OCI-LY1 (cell line): ENCODE measurements at regions not wholly inside any gene's neighbourhood (a gene's known extent, or its start where the extent isn't known, plus 50 kb on each side); places are given as distances from the start of the nearest gene placed in this dataset.

Source experiments
- H2AFZ ChIP-seq: fragments of 200-600 bp; sonication (generic), shearing (Covaris generic); 2 replicates; pipeline ENCODE4 v1.6.0; 2014; ENCODE audit warnings: antibody characterized with exemption, mild to moderate bottlenecking, low read length
- H3F3A ChIP-seq: fragments of 200-600 bp; sonication (generic), shearing (Covaris generic); 2 replicates; pipeline ENCODE4 v1.6.0; 2014; ENCODE audit warnings: mild to moderate bottlenecking, antibody characterized with exemption, low read length, moderate library complexity; ENCODE audit not compliant: insufficient read depth
- H3K27ac ChIP-seq: fragments of 200-600 bp; sonication (generic); 2 replicates; pipeline ENCODE4 v1.5.1; 2014; ENCODE audit warnings: low read length, mixed run types, mild to moderate bottlenecking, low read depth; ENCODE audit not compliant: poor library complexity, severe bottlenecking
- H3K27me3 ChIP-seq: fragments of 200-600 bp; sonication (generic); 2 replicates; pipeline ENCODE4 v1.6.0; 2014; ENCODE audit warnings: antibody characterized with exemption, mild to moderate bottlenecking, low read length, moderate library complexity; ENCODE audit not compliant: insufficient read depth
- H3K36me3 ChIP-seq: fragments of 200-600 bp; sonication (generic); 2 replicates; pipeline ENCODE4 v1.6.1; 2014; ENCODE audit warnings: mild to moderate bottlenecking, antibody characterized with exemption, low read length, moderate library complexity, mixed read lengths; ENCODE audit not compliant: insufficient read depth
- H3K4me1 ChIP-seq: fragments of 200-600 bp; sonication (generic); 2 replicates; pipeline ENCODE4 v1.5.1; 2014; ENCODE audit warnings: mild to moderate bottlenecking, low read length, moderate library complexity; ENCODE audit not compliant: insufficient read depth, severe bottlenecking
- H3K4me2 ChIP-seq: fragments of 200-600 bp; sonication (generic), shearing (Covaris generic); 2 replicates; pipeline ENCODE4 v1.6.1; 2014; ENCODE audit warnings: low read length
- H3K4me3 ChIP-seq: fragments of 200-600 bp; sonication (generic); 2 replicates; pipeline ENCODE4 v1.5.1; 2014; ENCODE audit warnings: low read length, low read depth, mild to moderate bottlenecking, mixed read lengths; ENCODE audit not compliant: poor library complexity, severe bottlenecking
- H3K79me2 ChIP-seq: fragments of 200-600 bp; shearing (Covaris generic); 2 replicates; pipeline ENCODE4 v1.6.1; 2016; ENCODE audit warnings: mixed run types, low read length, mixed read lengths; ENCODE audit not compliant: insufficient read depth
- H3K9ac ChIP-seq: fragments of 200-600 bp; sonication (generic), shearing (Covaris generic); 2 replicates; pipeline ENCODE4 v1.6.1; 2014; ENCODE audit warnings: mild to moderate bottlenecking, low read length, mixed read lengths
- H3K9me2 ChIP-seq: fragments of 200-600 bp; sonication (generic), shearing (Covaris generic); 2 replicates; pipeline ENCODE4 v1.6.1; 2014; ENCODE audit warnings: low read depth, mild to moderate bottlenecking, low read length, mixed read lengths
- H3K9me3 ChIP-seq: fragments of 200-600 bp; shearing (Covaris generic); 2 replicates; pipeline ENCODE4 v1.6.1; 2014; ENCODE audit warnings: low read length, mixed read lengths
- H4K20me1 ChIP-seq: fragments of 200-600 bp; sonication (generic), shearing (Covaris generic); 2 replicates; pipeline ENCODE4 v1.6.0; 2016; ENCODE audit warnings: mild to moderate bottlenecking, low read length; ENCODE audit not compliant: insufficient read depth
- EZH2 ChIP-seq: fragments of 200-600 bp; sonication (generic), shearing (Covaris generic); IDR thresholded peaks from 2 replicates; pipeline ENCODE4 v1.8.0; 2017; ENCODE audit warnings: borderline replicate concordance, mixed run types, mild to moderate bottlenecking, antibody characterized with exemption, low read length, moderate library complexity, mixed read lengths
- TF ChIP-seq, protein P1 (sequence below): fragments of 200-600 bp; sonication (generic), shearing (Covaris generic); IDR thresholded peaks from 2 replicates; pipeline ENCODE4 v1.5.1; 2017; ENCODE audit warnings: mild to moderate bottlenecking, antibody characterized with exemption, low read length, moderate library complexity, mixed read lengths

DNA sequence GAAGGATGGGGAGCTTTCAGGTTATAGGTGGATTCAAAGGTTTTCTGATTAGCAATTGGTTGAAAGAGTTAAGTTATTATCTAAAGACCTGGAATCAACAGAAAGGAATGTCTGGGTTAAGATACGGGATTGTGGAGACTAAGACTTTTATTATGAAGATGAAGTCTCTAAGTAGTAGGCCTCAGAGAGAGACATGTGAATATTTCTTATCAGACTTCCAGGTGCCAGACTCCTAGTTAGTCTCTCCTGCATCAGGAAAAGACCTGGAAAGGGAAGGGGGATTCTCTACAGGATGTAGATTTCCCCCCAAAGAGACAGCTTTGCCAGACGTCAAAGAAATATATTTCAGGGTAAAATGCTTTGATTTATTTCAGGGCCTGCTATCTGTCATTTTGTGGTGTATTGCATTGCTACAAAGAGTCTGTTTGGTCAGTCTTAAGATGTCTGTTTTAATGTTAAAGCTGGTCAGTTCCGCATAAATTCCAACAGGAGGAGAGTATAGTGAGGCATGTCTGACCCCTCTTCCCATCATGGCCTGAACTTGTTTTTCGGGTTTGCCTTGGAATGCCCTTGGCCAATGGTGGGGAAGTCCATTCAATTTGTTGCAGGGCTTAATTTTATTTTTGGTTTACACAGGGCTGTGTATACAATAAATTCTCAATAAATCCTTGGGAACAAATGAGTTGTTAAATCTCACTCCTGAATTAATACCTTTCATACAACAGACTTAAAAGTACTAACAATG is 103.4 kb upstream of the RALGAPA2 start:
- no peak overlapping the region for H3K4me3 ChIP-seq
- no peaks in the 10 kb centered on the region for H3K4me1 ChIP-seq
- no peaks in the 10 kb centered on the region for H3K36me3 ChIP-seq
- H4K20me1 ChIP-seq: no peaks in the 10 kb centered on the region
- no peak overlapping the region for H2AFZ ChIP-seq
- H3K9me3 ChIP-seq: no peaks in the 10 kb centered on the region
- no peaks in the 10 kb centered on the region for H3K9me2 ChIP-seq
- H3K27me3 ChIP-seq: no peaks in the 10 kb centered on the region; the same call in 1 of the 2 replicates
- no peak overlapping the region for H3K27ac ChIP-seq
- no peaks in the 10 kb centered on the region for H3F3A ChIP-seq
- H3K9ac ChIP-seq: no peak overlapping the region
- TF ChIP-seq, protein P1, sequence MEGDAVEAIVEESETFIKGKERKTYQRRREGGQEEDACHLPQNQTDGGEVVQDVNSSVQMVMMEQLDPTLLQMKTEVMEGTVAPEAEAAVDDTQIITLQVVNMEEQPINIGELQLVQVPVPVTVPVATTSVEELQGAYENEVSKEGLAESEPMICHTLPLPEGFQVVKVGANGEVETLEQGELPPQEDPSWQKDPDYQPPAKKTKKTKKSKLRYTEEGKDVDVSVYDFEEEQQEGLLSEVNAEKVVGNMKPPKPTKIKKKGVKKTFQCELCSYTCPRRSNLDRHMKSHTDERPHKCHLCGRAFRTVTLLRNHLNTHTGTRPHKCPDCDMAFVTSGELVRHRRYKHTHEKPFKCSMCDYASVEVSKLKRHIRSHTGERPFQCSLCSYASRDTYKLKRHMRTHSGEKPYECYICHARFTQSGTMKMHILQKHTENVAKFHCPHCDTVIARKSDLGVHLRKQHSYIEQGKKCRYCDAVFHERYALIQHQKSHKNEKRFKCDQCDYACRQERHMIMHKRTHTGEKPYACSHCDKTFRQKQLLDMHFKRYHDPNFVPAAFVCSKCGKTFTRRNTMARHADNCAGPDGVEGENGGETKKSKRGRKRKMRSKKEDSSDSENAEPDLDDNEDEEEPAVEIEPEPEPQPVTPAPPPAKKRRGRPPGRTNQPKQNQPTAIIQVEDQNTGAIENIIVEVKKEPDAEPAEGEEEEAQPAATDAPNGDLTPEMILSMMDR: no peak
- no peak for TF ChIP-seq EZH2
- no peak overlapping the region for H3K4me2 ChIP-seq
- H3K79me2 ChIP-seq: no peaks in the 10 kb centered on the region

DNA sequence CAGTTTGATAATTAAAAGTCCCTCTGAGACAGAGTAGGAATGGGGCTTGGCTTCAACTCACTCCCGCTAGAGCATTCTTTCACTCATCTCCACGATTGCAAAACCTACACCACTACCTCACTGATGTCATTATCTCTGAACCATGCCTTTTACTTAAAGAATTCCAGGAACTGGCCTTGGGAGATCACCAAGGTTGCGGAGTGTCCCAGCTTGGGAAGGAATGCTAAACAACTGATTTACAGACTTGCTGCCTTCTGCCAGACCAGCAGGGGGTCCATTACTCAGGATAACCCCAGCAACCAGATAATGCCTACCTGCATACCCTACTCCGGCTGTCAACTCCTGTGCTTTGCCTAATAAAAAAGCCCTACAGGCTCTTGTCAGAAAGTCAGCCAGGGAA is 102.2 kb upstream of the RALGAPA2 start:
- H3K9me3 ChIP-seq: no peaks in the 10 kb centered on the region
- no peak overlapping the region for H3K27ac ChIP-seq
- H3K4me3 ChIP-seq: no peak overlapping the region
- H3K27me3 ChIP-seq: no peaks in the 10 kb centered on the region; the same call in 1 of the 2 replicates
- H3K9me2 ChIP-seq: no peaks in the 10 kb centered on the region
- H3K36me3 ChIP-seq: no peaks in the 10 kb centered on the region
- H2AFZ ChIP-seq: no peak overlapping the region
- H3K4me2 ChIP-seq: no peak overlapping the region
- no peaks in the 10 kb centered on the region for H3F3A ChIP-seq
- no peak overlapping the region for H3K9ac ChIP-seq
- TF ChIP-seq, protein P1: no peak
- no peak for TF ChIP-seq EZH2
- no peaks in the 10 kb centered on the region for H3K79me2 ChIP-seq
- H4K20me1 ChIP-seq: no peaks in the 10 kb centered on the region
- H3K4me1 ChIP-seq: no peaks in the 10 kb centered on the region

DNA sequence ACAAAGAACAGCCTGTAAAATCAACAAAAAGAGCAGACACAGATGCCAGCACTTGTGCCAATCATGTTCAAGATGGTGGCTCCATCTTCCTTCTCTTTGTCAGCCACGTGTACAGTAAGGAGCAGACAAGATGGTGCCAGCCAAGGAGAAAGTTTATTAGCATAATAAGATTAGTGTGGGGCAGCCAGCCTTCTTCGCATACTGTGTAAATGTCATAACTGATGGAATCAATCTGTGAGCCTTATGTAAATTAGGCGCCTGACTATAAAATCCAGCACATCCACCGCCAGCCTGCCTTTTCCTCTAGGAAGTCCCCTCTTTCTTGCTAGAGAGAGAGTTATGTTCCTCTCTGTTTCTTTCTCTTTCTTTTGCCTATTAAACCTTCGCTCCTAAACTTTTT is 99.7 kb upstream of the RALGAPA2 start:
- Histone ChIP-seq H3K9me2 (no peaks in the 10 kb centered on the region), H3K27me3 (no peaks in the 10 kb centered on the region; the same call in 1 of the 2 replicates), H3K4me1 (no peaks in the 10 kb centered on the region), H3K4me2 (no peak overlapping the region), H3K9me3 (no peaks in the 10 kb centered on the region), H3K36me3 (no peaks in the 10 kb centered on the region), H3K79me2 (no peaks in the 10 kb centered on the region), H4K20me1 (no peaks in the 10 kb centered on the region), H3K4me3 (no peak overlapping the region), H3K9ac (no peak overlapping the region), H3K27ac (no peak overlapping the region), H3F3A (no peaks in the 10 kb centered on the region), H2AFZ (no peak overlapping the region)
- TF ChIP-seq, protein P1: no peak
- TF ChIP-seq EZH2: no peak
